ENCODE measurements at regions not wholly inside any gene's neighbourhood (a gene's known extent, or its start where the extent isn't known, plus 50 kb on each side); places are given as distances from the start of the nearest gene placed in this dataset.

DNA sequence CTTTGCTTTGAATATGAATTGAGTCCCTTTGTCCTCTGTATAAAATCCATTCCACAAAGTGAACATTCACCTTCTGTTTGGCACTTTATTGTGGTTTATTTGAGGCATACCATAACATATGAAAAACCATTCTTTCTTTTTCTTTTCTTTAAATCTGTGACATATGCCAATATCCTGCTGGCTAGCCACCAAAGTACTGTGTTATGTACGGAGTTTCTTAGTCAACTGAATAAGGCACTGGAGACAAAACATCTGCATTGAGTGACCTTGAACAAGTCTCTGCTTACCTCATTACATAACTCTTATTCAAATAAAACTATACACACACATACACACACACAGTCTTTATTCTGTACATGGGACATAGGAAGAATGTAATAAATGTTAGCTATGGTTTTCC lies 872.8 kb downstream of the C4orf33 start:
- TF ChIP-seq, protein P1, sequence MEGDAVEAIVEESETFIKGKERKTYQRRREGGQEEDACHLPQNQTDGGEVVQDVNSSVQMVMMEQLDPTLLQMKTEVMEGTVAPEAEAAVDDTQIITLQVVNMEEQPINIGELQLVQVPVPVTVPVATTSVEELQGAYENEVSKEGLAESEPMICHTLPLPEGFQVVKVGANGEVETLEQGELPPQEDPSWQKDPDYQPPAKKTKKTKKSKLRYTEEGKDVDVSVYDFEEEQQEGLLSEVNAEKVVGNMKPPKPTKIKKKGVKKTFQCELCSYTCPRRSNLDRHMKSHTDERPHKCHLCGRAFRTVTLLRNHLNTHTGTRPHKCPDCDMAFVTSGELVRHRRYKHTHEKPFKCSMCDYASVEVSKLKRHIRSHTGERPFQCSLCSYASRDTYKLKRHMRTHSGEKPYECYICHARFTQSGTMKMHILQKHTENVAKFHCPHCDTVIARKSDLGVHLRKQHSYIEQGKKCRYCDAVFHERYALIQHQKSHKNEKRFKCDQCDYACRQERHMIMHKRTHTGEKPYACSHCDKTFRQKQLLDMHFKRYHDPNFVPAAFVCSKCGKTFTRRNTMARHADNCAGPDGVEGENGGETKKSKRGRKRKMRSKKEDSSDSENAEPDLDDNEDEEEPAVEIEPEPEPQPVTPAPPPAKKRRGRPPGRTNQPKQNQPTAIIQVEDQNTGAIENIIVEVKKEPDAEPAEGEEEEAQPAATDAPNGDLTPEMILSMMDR (IDR thresholded peaks at IDR 0.05), result no peak
- TF ChIP-seq POLR2A (IDR thresholded peaks at IDR 0.05; ENCODE audit: low read depth), result no peak
- TF ChIP-seq EP300 (IDR thresholded peaks at IDR 0.05), result no peak
